Endothelial cell of umbilical vein (primary cell): ENCODE measurements at regions not wholly inside any gene's neighbourhood (a gene's known extent, or its start where the extent isn't known, plus 50 kb on each side); places are given as distances from the start of the nearest gene placed in this dataset.

Experiments
- CTCF ChIP-seq, 2 donors: IDR thresholded peaks; 1 replicate in 1 of 2; 2 replicates in 1 of 2; pipeline ENCODE4 v1.5.1; 2011; ENCODE audit warnings: low read length in 2 of 2, mild to moderate bottlenecking in 2 of 2, moderate library complexity in 2 of 2, control low read depth in 1 of 2, inconsistent platforms in 1 of 2, low read depth in 1 of 2; ENCODE audit not compliant: insufficient read depth in 1 of 2; ENCODE audit errors: extremely low read depth in 1 of 2
- EZH2 ChIP-seq: IDR thresholded peaks from 2 replicates; pipeline ENCODE4 v1.6.1; 2012; ENCODE audit warnings: borderline replicate concordance, low read depth, mild to moderate bottlenecking, moderate library complexity, low read length, inconsistent platforms; ENCODE audit not compliant: severe bottlenecking
- GATA2 ChIP-seq: IDR thresholded peaks from 2 replicates; pipeline ENCODE4 v1.7.0; 2011; ENCODE audit warnings: low read depth, mild to moderate bottlenecking, moderate library complexity, mixed read lengths, low read length; ENCODE audit not compliant: insufficient read length, insufficient read depth
- JUN ChIP-seq: IDR thresholded peaks from 2 replicates; pipeline ENCODE4 v1.6.1; 2011; ENCODE audit warnings: borderline replicate concordance, low read depth; ENCODE audit not compliant: insufficient read length, insufficient read depth
- MAX ChIP-seq: IDR thresholded peaks from 2 replicates; pipeline ENCODE4 v1.6.1; 2011; ENCODE audit not compliant: insufficient read depth, insufficient read length
- MYC ChIP-seq: IDR thresholded peaks from one replicate; pipeline ENCODE4 v1.6.1; 2011; ENCODE audit warnings: mild to moderate bottlenecking, low read depth, low read length
- POLR2A ChIP-seq: IDR thresholded peaks from 2 replicates; pipeline ENCODE4 v1.6.1; 2012; ENCODE audit warnings: low read depth, mild to moderate bottlenecking, control low read depth, low read length
- POLR2AphosphoS5 ChIP-seq: IDR thresholded peaks from 2 replicates; pipeline ENCODE4 v1.6.1; 2012; ENCODE audit warnings: low read depth, mild to moderate bottlenecking, control low read depth, low read length, moderate library complexity; ENCODE audit not compliant: insufficient read depth

- TF ChIP-seq GATA2 (no peak), CTCF (IDR thresholded peaks at IDR 0.05; ENCODE audit: extremely low read depth in 1 of 2, insufficient read depth in 1 of 2, low read depth in 1 of 2, low read length in 2 of 2) (no peak), EZH2 (no peak), POLR2AphosphoS5 (no peak), POLR2A (no peak), MYC (no peak), MAX (no peak), JUN (no peak)
Observed at GRCh38 chr4:148557793-148558192, 115.6 kb upstream of the NR3C2 start.
